ENCODE measurements at regions not wholly inside any gene's neighbourhood (a gene's known extent, or its start where the extent isn't known, plus 50 kb on each side); places are given as distances from the start of the nearest gene placed in this dataset.

DNA sequence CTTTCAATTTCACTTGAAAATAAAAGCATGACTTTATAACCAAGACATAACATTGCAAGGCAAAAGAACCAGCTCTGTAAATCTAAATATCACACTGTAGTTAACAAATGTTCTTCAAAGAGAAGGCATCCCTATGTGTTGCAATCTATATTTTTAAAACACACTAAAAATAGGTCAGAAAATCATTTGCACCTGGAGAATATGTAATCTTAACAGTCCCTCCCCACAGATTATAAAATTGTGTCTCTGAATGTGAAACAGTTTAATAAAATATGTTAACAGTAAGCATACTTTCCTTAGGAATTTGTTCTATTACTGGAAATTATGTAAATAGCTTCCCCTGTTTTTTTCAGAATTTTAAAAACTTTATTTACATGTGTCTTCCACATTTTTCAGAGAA is 351.9 kb downstream of the COL12A1 start:
- TF ChIP-seq, protein P1, sequence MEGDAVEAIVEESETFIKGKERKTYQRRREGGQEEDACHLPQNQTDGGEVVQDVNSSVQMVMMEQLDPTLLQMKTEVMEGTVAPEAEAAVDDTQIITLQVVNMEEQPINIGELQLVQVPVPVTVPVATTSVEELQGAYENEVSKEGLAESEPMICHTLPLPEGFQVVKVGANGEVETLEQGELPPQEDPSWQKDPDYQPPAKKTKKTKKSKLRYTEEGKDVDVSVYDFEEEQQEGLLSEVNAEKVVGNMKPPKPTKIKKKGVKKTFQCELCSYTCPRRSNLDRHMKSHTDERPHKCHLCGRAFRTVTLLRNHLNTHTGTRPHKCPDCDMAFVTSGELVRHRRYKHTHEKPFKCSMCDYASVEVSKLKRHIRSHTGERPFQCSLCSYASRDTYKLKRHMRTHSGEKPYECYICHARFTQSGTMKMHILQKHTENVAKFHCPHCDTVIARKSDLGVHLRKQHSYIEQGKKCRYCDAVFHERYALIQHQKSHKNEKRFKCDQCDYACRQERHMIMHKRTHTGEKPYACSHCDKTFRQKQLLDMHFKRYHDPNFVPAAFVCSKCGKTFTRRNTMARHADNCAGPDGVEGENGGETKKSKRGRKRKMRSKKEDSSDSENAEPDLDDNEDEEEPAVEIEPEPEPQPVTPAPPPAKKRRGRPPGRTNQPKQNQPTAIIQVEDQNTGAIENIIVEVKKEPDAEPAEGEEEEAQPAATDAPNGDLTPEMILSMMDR (IDR thresholded peaks at IDR 0.05; ENCODE audit: insufficient read depth, low read depth, low read length) = no peak
- TF ChIP-seq EZH2 (IDR thresholded peaks at IDR 0.05; ENCODE audit: insufficient read depth, low read length) = no peak

All from astrocyte (in vitro differentiated cells and primary cell).